ENCODE measurements at regions not wholly inside any gene's neighbourhood (a gene's known extent, or its start where the extent isn't known, plus 50 kb on each side); places are given as distances from the start of the nearest gene placed in this dataset.
A peak's percentile ranks its signal among the peaks of the same experiment; 100 is the strongest.

GRCh38 chr1:88544195-88544594, 139.9 kb upstream of the PKN2 start:
- Histone ChIP-seq H3K4me3 (replicated peaks in 1 of 3; ENCODE audit: low read depth in 2 of 3, low read length in 3 of 3) (no peak overlapping the region), H3K9me3 (replicated peaks in 1 of 2; ENCODE audit: control insufficient read depth in 1 of 2, insufficient read depth in 1 of 2, low read length in 2 of 2) (no peaks in the 10 kb centered on the region), H4K20me1 (ENCODE audit: insufficient read depth, low read length) (no peaks in the 10 kb centered on the region), H3K36me3 (replicated peaks in 1 of 2; ENCODE audit: control insufficient read depth in 1 of 2, insufficient read depth in 2 of 2, low read length in 2 of 2) (no peaks in the 10 kb centered on the region), H3K27ac (ENCODE audit: low read depth in 1 of 2, low read length in 2 of 2) (no peak overlapping the region), H3K9ac (ENCODE audit: insufficient read depth, low read length, poor library complexity, severe bottlenecking) (no peak overlapping the region), H3K4me1 (ENCODE audit: control insufficient read depth in 1 of 2, insufficient read depth in 2 of 2, low read length in 2 of 2) (no peaks in the 10 kb centered on the region), H3K79me2 (ENCODE audit: insufficient read depth, low read length) (no peaks in the 10 kb centered on the region), H3K27me3 (ENCODE audit: control insufficient read depth in 2 of 2, insufficient read depth in 2 of 2, low read length in 2 of 2) (no peaks in the 10 kb centered on the region), H2AFZ (ENCODE audit: insufficient read depth, low read depth, low read length, poor library complexity, severe bottlenecking) (no peak overlapping the region), H3K4me2 (replicated peaks; ENCODE audit: extremely low read depth, low read length, poor library complexity, severe bottlenecking) (no peak overlapping the region)
- Mint-ChIP-seq H3K36me3 (no peaks in the 10 kb centered on the region), H3K4me3 (no peak overlapping the region), H3K27ac (no peak overlapping the region), H3K9me3 (peaks cover 0 to 4% (median 3%) of the 10 kb centered on the region in 7 donors), H3K27me3 (ENCODE audit: low read depth in 3 of 3) (peaks cover 0 to 5% (median 4%) of the 10 kb centered on the region in 3 donors), H3K4me1 (no peaks in the 10 kb centered on the region)
- no peak for TF ChIP-seq CTCF (IDR thresholded peaks at IDR 0.05)
- no peak for DNase-seq
- intact Hi-C loops (cut with micrococcal nuclease): no loop called here

GRCh38 chr1:88549536-88549935, 134.5 kb upstream of the PKN2 start:
- Mint-ChIP-seq H3K9me3 (peaks cover 0 to 3% (median 2%) of the 10 kb centered on the region in 7 donors), H3K27me3 (ENCODE audit: low read depth in 3 of 3) (peaks cover 0 to 2% (median 2%) of the 10 kb centered on the region in 3 donors), H3K4me3 (no peak overlapping the region), H3K36me3 (no peaks in the 10 kb centered on the region), H3K27ac (no peak overlapping the region), H3K4me1 (no peaks in the 10 kb centered on the region)
- WGBS (ENCODE audit: insufficient coverage): no CpG with 5 or more reads among the region's 1 CpG
- Histone ChIP-seq H3K9me3 (replicated peaks in 1 of 2; ENCODE audit: control insufficient read depth in 1 of 2, insufficient read depth in 1 of 2, low read length in 2 of 2) (no peaks in the 10 kb centered on the region), H3K4me2 (replicated peaks; ENCODE audit: extremely low read depth, low read length, poor library complexity, severe bottlenecking) (no peak overlapping the region), H2AFZ (ENCODE audit: insufficient read depth, low read depth, low read length, poor library complexity, severe bottlenecking) (no peak overlapping the region), H4K20me1 (ENCODE audit: insufficient read depth, low read length) (no peaks in the 10 kb centered on the region), H3K36me3 (replicated peaks in 1 of 2; ENCODE audit: control insufficient read depth in 1 of 2, insufficient read depth in 2 of 2, low read length in 2 of 2) (no peaks in the 10 kb centered on the region), H3K27me3 (ENCODE audit: control insufficient read depth in 2 of 2, insufficient read depth in 2 of 2, low read length in 2 of 2) (no peaks in the 10 kb centered on the region), H3K79me2 (ENCODE audit: insufficient read depth, low read length) (no peaks in the 10 kb centered on the region), H3K27ac (ENCODE audit: low read depth in 1 of 2, low read length in 2 of 2) (no peak overlapping the region), H3K4me3 (replicated peaks in 1 of 3; ENCODE audit: low read depth in 2 of 3, low read length in 3 of 3) (no peak overlapping the region), H3K9ac (ENCODE audit: insufficient read depth, low read length, poor library complexity, severe bottlenecking) (no peak overlapping the region), H3K4me1 (ENCODE audit: control insufficient read depth in 1 of 2, insufficient read depth in 2 of 2, low read length in 2 of 2) (no peaks in the 10 kb centered on the region)
- DNase-seq: no peak
- intact Hi-C loops (cut with micrococcal nuclease): no loop called here
- peak; percentile 14 for TF ChIP-seq CTCF (IDR thresholded peaks at IDR 0.05)

Data from CD14-positive monocyte (primary cell).